ENCODE measurements at regions not wholly inside any gene's neighbourhood (a gene's known extent, or its start where the extent isn't known, plus 50 kb on each side); places are given as distances from the start of the nearest gene placed in this dataset.
"Not testable (repeated sequence)": the region's sequence is repeated elsewhere in the genome, so short reads cannot be mapped to it uniquely, and the experiment has no call there.

- no peak for FAIRE-seq
These were observed 171.2 kb upstream of the KIF2A start for GRCh38 chr5:62134811-62135210.

- FAIRE-seq, result no peak
These were observed 168.4 kb upstream of the KIF2A start for GRCh38 chr5:62137628-62138027.

- FAIRE-seq, result no peak
These were observed 167.4 kb upstream of the KIF2A start for GRCh38 chr5:62138607-62139006.

GRCh38 chr5:62139741-62140140 lies 166.3 kb upstream of the KIF2A start:
- FAIRE-seq, result no peak

- FAIRE-seq, result no peak
These were observed 163.7 kb upstream of the KIF2A start for GRCh38 chr5:62142351-62142750.

GRCh38 chr5:62143268-62144229 lies 162.5 kb upstream of the KIF2A start:
- FAIRE-seq, result peak; percentile 95

GRCh38 chr5:62144401-62145022 lies 161.5 kb upstream of the KIF2A start:
- FAIRE-seq, result no peak

GRCh38 chr5:62149879-62150278 lies 156.1 kb upstream of the KIF2A start:
- FAIRE-seq, result no peak

GRCh38 chr5:62152394-62153087 lies 153.5 kb upstream of the KIF2A start:
- no peak for FAIRE-seq

- no peak for FAIRE-seq
These were observed 151.2 kb upstream of the KIF2A start for GRCh38 chr5:62154758-62155157.

- FAIRE-seq, result no peak
These were observed 150.0 kb upstream of the KIF2A start for GRCh38 chr5:62155988-62156387.

GRCh38 chr5:62167561-62168057 lies 138.4 kb upstream of the KIF2A start:
- FAIRE-seq, result no peak

- no peak for FAIRE-seq
These were observed 137.3 kb upstream of the KIF2A start for GRCh38 chr5:62168506-62169281.

- FAIRE-seq, result no peak
These were observed 127.7 kb upstream of the KIF2A start for GRCh38 chr5:62178258-62178657.

GRCh38 chr5:62182802-62183201 lies 123.2 kb upstream of the KIF2A start:
- FAIRE-seq, result no peak

GRCh38 chr5:62183727-62184126 lies 122.3 kb upstream of the KIF2A start:
- FAIRE-seq, result no peak

GRCh38 chr5:62184444-62184843 lies 121.6 kb upstream of the KIF2A start:
- FAIRE-seq, result no peak

GRCh38 chr5:62190173-62190572 lies 115.8 kb upstream of the KIF2A start:
- no peak for FAIRE-seq

GRCh38 chr5:62190931-62191330 lies 115.1 kb upstream of the KIF2A start:
- no peak for FAIRE-seq

GRCh38 chr5:62192958-62193357 lies 113.0 kb upstream of the KIF2A start:
- no peak for FAIRE-seq

- not testable (repeated sequence) for FAIRE-seq
These were observed 109.5 kb upstream of the KIF2A start for GRCh38 chr5:62196532-62196931.

- no peak for FAIRE-seq
These were observed 108.3 kb upstream of the KIF2A start for GRCh38 chr5:62197697-62198096.

- no peak for FAIRE-seq
These were observed 107.6 kb upstream of the KIF2A start for GRCh38 chr5:62198421-62198820.

Measured in islet of Langerhans (tissue), 1 donor.